ENCODE measurements at regions not wholly inside any gene's neighbourhood (a gene's known extent, or its start where the extent isn't known, plus 50 kb on each side); places are given as distances from the start of the nearest gene placed in this dataset.

DNA sequence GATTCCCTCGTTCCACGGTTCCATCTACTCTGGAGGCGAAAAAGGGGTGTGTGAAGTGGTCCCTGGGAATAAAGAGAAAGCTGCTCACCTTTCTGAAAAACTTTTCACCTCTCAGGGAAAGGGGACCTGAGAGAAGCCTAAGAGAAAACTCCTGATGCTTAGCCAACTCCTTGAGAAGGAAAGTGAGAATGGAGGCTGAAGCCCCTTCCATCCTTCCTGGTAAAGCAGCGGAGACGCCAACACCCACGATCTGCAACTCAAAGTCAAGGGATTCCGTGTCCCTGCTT, 110.0 kb downstream of the ARF6 start:
- TF ChIP-seq, protein P1, sequence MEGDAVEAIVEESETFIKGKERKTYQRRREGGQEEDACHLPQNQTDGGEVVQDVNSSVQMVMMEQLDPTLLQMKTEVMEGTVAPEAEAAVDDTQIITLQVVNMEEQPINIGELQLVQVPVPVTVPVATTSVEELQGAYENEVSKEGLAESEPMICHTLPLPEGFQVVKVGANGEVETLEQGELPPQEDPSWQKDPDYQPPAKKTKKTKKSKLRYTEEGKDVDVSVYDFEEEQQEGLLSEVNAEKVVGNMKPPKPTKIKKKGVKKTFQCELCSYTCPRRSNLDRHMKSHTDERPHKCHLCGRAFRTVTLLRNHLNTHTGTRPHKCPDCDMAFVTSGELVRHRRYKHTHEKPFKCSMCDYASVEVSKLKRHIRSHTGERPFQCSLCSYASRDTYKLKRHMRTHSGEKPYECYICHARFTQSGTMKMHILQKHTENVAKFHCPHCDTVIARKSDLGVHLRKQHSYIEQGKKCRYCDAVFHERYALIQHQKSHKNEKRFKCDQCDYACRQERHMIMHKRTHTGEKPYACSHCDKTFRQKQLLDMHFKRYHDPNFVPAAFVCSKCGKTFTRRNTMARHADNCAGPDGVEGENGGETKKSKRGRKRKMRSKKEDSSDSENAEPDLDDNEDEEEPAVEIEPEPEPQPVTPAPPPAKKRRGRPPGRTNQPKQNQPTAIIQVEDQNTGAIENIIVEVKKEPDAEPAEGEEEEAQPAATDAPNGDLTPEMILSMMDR (IDR thresholded peaks at IDR 0.05; ENCODE audit: low read depth, low read length), result no peak
- TF ChIP-seq EZH2phosphoT487 (IDR thresholded peaks at IDR 0.05; ENCODE audit: low read depth), result no peak
